Subcutaneous abdominal adipose tissue (tissue), 5 donors: ENCODE measurements at regions not wholly inside any gene's neighbourhood (a gene's known extent, or its start where the extent isn't known, plus 50 kb on each side); places are given as distances from the start of the nearest gene placed in this dataset.

ENCODE experiments used
- H3K27ac ChIP-seq: one replicate; pipeline ENCODE4 v1.7.0; 2013; ENCODE audit warnings: low read depth, mild to moderate bottlenecking, inconsistent platforms, low read length, moderate library complexity
- H3K27me3 ChIP-seq, 5 donors: one replicate each; pipeline ENCODE4 v1.7.0; 2013; ENCODE audit warnings: low read length in 5 of 5, inconsistent platforms in 1 of 5; ENCODE audit not compliant: control insufficient read depth in 5 of 5, insufficient read depth in 4 of 5
- H3K36me3 ChIP-seq, 5 donors: one replicate each; pipeline ENCODE4 v1.7.0; 2013; ENCODE audit warnings: low read length in 5 of 5; ENCODE audit not compliant: control insufficient read depth in 5 of 5, insufficient read depth in 5 of 5
- H3K4me1 ChIP-seq, 5 donors: one replicate each; pipeline ENCODE4 v1.7.0; 2013; ENCODE audit warnings: low read length in 5 of 5, mild to moderate bottlenecking in 3 of 5, moderate library complexity in 1 of 5; ENCODE audit not compliant: control insufficient read depth in 5 of 5, insufficient read depth in 5 of 5
- H3K4me3 ChIP-seq, 5 donors: one replicate each; pipeline ENCODE4 v1.7.0; 2013; ENCODE audit warnings: low read length in 5 of 5, low read depth in 1 of 5
- H3K9ac ChIP-seq, 5 donors: one replicate each; pipeline ENCODE4 v1.7.0; 2013; ENCODE audit warnings: low read length in 5 of 5, mild to moderate bottlenecking in 4 of 5, moderate library complexity in 3 of 5
- H3K9me3 ChIP-seq, 5 donors: one replicate each; pipeline ENCODE4 v1.7.0; 2013; ENCODE audit warnings: low read length in 5 of 5; ENCODE audit not compliant: control insufficient read depth in 5 of 5
- donor health status: healthy.
- donor health status: healthy.
- donor health status: healthy.
- donor health status: healthy.
- donor health status: healthy.

DNA sequence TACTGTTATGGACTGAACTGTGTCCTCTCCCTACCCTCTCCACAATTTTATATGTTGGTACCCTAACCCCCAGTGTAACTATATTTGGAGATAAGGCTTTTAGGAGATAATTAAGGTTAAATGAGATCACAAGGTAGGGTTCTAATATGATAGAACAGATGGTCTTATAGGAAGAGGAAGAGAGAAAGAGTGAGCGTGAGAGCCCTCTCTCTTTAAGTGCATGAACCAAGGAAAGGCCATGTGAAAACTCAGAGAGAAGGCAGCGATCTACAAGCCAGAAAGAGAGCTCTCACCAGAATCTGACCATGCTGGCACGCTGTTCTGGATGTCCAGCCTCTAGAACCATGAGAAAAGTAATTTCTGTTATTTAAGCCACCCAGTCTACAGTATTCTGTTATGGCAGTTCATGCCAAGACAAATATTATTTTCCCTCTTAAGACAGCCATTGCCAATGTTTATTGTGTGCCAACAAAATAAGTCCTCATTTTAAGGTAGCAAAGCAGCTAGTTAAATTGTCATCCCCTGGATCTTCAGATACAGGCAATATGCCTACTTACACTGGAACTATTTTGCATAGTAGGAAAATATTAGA, 336.2 kb downstream of the MID1IP1 start:
- Histone ChIP-seq H3K36me3 (no peaks in the 10 kb centered on the region), H3K9me3 (peaks cover 0 to 4% (median 0%) of the 10 kb centered on the region in 5 donors), H3K4me1 (no peaks in the 10 kb centered on the region), H3K9ac (no peak overlapping the region), H3K27ac (no peak overlapping the region), H3K27me3 (peaks cover 0 to 6% (median 0%) of the 10 kb centered on the region in 5 donors), H3K4me3 (no peak overlapping the region)

DNA sequence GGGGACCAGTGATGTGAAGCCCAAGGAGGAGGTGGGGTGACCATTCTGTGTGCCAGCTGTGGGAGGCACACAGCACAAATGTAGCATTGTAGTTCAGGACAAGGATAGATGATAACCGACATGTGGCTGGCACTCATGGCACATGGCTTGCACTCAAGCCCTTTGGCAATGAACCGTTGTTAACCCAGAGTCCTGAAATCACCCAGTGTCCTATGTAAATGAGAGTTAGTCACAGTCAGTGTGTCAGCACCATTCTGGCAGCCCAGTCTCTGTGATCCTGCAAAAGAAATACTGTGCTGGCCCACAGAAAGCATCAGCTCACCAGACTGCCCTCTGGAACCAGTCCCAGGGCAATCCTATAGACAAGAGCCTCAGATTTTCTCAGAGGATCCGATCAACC, 339.3 kb downstream of the MID1IP1 start:
- no peak overlapping the region for H3K9ac ChIP-seq
- peaks cover 0 to 2% (median 0%) of the 10 kb centered on the region in 5 donors for H3K9me3 ChIP-seq
- no peaks in the 10 kb centered on the region for H3K36me3 ChIP-seq
- no peak overlapping the region for H3K27ac ChIP-seq
- H3K4me3 ChIP-seq: no peak overlapping the region
- H3K4me1 ChIP-seq: peaks cover 0 to 3% (median 0%) of the 10 kb centered on the region in 5 donors
- H3K27me3 ChIP-seq: peaks cover 0 to 6% (median 2%) of the 10 kb centered on the region in 5 donors

DNA sequence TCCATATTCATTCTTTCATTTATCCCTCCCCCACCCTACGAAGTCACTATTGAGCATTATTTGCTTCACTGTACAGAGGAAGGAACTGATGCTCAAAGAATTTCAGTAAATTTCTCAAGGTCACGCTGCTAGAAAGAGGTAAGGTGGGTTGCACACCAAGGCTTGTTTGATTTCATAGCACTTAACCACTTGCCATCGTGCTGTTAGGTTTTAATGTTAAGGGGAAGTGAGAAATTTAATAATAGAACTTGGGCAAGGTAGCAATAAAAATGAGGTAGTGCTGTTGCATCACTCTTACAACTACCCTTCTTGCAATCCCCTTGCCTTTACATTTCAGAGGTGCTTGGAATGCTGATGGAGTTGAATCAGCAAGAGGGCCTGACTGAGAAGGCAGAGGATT, 343.1 kb downstream of the MID1IP1 start:
- H3K4me1 ChIP-seq: peaks cover 0 to 4% (median 0%) of the 10 kb centered on the region in 5 donors
- no peaks in the 10 kb centered on the region for H3K36me3 ChIP-seq
- H3K27ac ChIP-seq: no peak overlapping the region
- H3K4me3 ChIP-seq: no peak overlapping the region
- no peaks in the 10 kb centered on the region for H3K9me3 ChIP-seq
- no peak overlapping the region for H3K9ac ChIP-seq
- H3K27me3 ChIP-seq: peaks cover 0 to 15% (median 2%) of the 10 kb centered on the region in 5 donors

DNA sequence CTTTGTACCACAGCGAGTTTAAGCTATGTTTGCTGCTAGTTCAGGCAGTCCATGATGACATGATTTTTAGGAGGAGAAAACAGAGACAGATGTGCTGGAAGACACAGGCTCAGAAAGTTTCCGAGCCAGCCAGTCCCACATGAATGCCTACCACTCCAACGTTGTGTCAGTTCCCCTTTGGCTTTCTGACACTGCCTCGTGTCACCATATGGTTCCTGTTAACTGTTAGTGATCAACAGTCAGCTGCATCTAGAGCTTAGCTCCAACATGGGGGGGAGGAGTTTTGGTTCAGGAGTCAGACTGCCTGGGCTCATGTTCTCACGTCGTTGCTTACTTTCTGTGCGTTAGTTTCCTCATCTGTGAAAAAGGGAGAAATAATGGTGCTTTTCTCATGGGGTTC, 343.7 kb downstream of the MID1IP1 start:
- Histone ChIP-seq H3K9me3 (no peaks in the 10 kb centered on the region), H3K9ac (no peak overlapping the region), H3K27ac (no peak overlapping the region), H3K36me3 (no peaks in the 10 kb centered on the region), H3K4me3 (no peak overlapping the region), H3K4me1 (peaks cover 0 to 8% (median 0%) of the 10 kb centered on the region in 5 donors), H3K27me3 (peaks cover 0 to 15% (median 2%) of the 10 kb centered on the region in 5 donors)

DNA sequence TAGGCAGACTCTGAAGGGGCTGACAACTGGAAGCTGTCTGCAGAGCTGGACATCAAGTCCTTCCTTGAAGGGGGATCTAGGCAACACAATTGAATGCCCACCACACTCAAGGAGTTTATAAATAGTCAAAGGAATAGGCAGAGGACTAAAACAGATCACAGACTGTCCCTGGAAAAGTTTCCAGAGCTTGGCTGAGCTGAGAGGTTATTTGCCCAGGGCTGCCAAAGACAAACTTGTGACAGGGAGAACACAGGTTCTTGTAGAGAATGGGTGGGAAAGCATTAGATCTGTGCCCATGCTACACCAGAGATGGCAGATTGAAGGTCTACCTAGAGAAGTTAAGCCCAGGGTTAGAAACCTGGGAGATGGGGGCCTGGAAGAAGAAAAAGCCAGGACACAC, 344.6 kb downstream of the MID1IP1 start:
- Histone ChIP-seq H3K9ac (no peak overlapping the region), H3K9me3 (no peaks in the 10 kb centered on the region), H3K4me1 (peaks cover 0 to 9% (median 0%) of the 10 kb centered on the region in 5 donors), H3K27me3 (peaks cover 0 to 15% (median 3%) of the 10 kb centered on the region in 5 donors), H3K36me3 (no peaks in the 10 kb centered on the region), H3K27ac (no peak overlapping the region), H3K4me3 (no peak overlapping the region)

DNA sequence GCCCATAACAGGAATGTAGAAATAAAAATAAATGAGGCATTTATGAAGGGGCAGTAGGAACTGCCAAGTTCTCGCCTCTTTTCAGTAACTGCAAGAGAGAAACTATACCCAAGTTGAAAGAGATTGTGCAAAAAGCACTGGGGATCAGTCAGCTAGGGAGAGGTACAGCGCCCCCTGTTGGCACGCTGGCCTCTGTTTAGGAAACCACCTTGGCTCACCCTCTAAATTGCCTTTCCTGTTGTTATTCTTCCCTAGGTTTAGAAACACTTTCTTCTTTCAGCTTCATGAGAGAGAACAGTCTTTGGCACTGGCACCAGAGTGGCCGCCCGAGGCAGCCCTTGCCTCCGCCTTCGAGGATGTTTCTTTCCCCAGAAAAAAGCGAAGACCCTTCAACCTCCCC, 348.5 kb downstream of the MID1IP1 start:
- H3K27ac ChIP-seq: no peak overlapping the region
- H3K4me3 ChIP-seq: no peak overlapping the region
- H3K4me1 ChIP-seq: peaks cover 0 to 9% (median 0%) of the 10 kb centered on the region in 5 donors
- H3K9ac ChIP-seq: no peak overlapping the region
- H3K36me3 ChIP-seq: no peaks in the 10 kb centered on the region
- H3K27me3 ChIP-seq: peaks cover 0 to 20% (median 9%) of the 10 kb centered on the region in 5 donors
- no peaks in the 10 kb centered on the region for H3K9me3 ChIP-seq

DNA sequence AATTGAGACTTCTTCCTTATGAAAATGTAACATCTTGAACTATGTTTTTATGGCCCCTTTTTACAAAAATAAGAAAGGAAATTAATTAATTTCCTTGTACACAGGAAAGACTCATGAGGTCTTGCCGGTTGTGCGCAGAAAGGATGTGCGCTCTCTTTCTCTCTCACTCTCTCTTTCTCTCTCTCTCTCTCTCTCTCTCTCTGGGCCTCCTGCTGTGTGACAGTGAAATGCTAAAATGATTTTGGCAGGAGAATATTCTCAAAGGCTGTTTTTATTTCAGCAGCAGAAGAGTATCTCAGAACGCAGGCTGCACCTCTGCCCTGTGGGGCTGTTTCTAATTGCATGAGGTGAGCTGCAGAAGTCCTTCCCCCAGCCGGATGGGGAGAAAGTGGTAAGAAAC, 349.0 kb downstream of the MID1IP1 start:
- Histone ChIP-seq H3K27ac (no peak overlapping the region), H3K36me3 (no peaks in the 10 kb centered on the region), H3K4me3 (no peak overlapping the region), H3K4me1 (peaks cover 0 to 9% (median 0%) of the 10 kb centered on the region in 5 donors), H3K9me3 (no peaks in the 10 kb centered on the region), H3K9ac (no peak overlapping the region), H3K27me3 (peaks cover 0 to 24% (median 8%) of the 10 kb centered on the region in 5 donors)

DNA sequence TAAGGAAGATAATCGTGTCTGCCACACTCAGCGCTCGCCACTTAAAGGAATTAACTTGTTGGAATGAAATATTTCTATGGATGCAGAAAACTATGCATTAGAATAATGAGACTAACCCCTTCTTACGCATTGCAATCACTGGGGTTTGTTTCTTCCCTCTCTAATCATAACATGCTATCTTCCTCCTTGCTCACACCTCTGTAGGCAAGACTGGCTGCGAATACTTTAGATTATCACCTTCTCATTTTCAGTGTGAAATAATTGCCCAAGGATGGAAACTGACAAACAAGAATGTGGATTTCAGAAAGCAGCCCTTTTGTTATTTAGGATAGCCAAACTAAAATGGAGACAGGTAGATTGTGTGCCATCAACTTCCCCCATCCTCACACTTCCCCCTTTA, 349.4 kb downstream of the MID1IP1 start:
- H3K9me3 ChIP-seq: no peaks in the 10 kb centered on the region
- no peak overlapping the region for H3K27ac ChIP-seq
- H3K4me3 ChIP-seq: no peak overlapping the region
- peaks cover 0 to 9% (median 0%) of the 10 kb centered on the region in 5 donors for H3K4me1 ChIP-seq
- H3K9ac ChIP-seq: no peak overlapping the region
- peaks cover 0 to 24% (median 6%) of the 10 kb centered on the region in 5 donors for H3K27me3 ChIP-seq
- H3K36me3 ChIP-seq: no peaks in the 10 kb centered on the region

DNA sequence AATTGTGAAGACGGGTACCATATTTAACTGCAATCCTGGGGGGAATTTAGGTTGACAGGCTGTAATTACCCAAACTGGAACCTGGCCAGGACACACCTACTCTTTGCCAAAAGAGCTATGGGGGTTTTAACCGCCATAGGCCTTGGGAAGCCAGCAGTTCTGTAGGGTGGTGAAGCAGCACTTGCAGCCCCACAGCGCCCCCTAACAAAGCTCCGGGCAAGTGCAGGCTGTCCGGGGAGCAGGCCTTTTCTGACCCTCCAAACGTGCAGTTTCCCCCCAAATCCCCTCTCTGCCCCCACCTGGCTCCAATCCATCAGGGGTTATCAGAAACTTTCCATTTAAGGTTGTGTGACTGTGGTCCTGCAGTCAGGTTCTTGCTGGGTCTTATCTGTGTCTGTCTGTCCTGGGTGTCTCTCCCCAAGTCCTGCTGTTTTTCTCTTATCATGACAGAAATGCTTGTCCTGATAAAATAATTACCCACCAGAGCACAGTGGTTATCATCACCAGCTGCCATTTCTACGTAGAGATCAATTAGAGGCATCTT, 350.9 kb downstream of the MID1IP1 start:
- Histone ChIP-seq H3K9ac (no peak overlapping the region), H3K27ac (no peak overlapping the region), H3K36me3 (no peaks in the 10 kb centered on the region), H3K4me1 (peaks cover 0 to 9% (median 0%) of the 10 kb centered on the region in 5 donors), H3K9me3 (no peaks in the 10 kb centered on the region), H3K27me3 (peaks cover 0 to 17% (median 5%) of the 10 kb centered on the region in 5 donors), H3K4me3 (no peak overlapping the region)

DNA sequence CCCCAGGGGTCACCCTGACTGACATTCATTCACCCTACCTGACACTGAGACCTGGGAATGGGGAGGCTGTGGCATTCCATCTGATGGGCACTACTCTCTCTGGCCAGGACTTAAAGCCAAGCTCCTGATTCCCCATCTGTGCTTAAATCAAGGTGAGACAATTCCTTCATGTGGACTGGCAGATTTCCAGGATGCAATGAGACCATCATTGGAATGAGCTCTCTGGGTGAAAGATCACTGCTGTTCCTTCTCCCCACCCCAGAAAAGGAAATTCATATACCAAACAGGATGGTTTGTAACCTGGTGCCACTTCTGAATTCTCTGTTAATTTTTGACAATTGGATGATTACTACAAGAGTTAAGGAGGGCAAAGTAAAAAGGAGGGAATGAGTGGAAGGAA, 354.8 kb downstream of the MID1IP1 start:
- H3K27ac ChIP-seq: no peak overlapping the region

More for the DNA sequence above, 354.8 kb downstream of the MID1IP1 start:
- Histone ChIP-seq H3K27me3 (peaks cover 0 to 30% (median 9%) of the 10 kb centered on the region in 5 donors), H3K36me3 (no peaks in the 10 kb centered on the region), H3K4me3 (no peak overlapping the region), H3K9ac (no peak overlapping the region), H3K9me3 (no peaks in the 10 kb centered on the region), H3K4me1 (no peaks in the 10 kb centered on the region)
